ENCODE measurements at regions not wholly inside any gene's neighbourhood (a gene's known extent, or its start where the extent isn't known, plus 50 kb on each side); places are given as distances from the start of the nearest gene placed in this dataset.

- H3K27ac ChIP-seq: no peak overlapping the region
Measured at GRCh38 chr12:65524666-65525065, 246.2 kb downstream of the MSRB3 start.

DNA sequence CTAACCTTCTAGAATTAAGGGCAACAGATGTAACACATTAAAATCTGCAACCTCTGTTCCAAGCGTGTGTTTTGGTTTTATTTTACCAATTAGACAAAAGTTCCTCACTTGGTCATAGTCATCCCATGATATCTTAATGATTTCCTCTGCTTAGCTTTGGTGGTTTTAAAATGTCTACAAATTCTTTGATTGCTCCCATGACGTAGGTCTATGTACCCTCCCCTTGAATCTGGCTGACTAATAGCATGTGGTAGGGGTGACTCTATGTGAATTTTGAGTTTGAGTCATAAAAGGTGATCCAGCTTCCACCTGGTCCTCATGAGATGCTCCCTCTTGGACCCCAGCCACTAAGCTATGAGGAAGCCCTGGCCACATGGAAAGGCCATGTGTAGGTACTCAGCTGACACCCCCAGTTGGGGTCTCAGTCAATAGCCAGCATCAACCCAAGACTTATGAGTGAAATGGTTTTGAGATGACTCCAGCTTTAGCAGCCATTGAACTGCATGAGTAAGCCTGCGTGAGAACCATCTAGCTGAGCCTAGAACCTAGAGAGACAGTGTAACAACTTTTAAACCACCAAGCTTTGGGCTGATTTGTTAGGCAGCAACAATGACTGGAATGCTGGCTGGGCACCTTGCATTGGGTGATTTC is 247.1 kb downstream of the MSRB3 start:
- H3K9ac ChIP-seq: no peak overlapping the region
- no peaks in the 10 kb centered on the region for H3K79me2 ChIP-seq (ENCODE audit: insufficient read depth, low read depth)
- no peak overlapping the region for H3K4me2 ChIP-seq

More at GRCh38 chr12:65524666-65525065, 246.2 kb downstream of the MSRB3 start:
- no peaks in the 10 kb centered on the region for H3K27me3 ChIP-seq (ENCODE audit: insufficient read depth, low read depth)
- H4K20me1 ChIP-seq (ENCODE audit: insufficient read depth): no peaks in the 10 kb centered on the region
- H2AFZ ChIP-seq (ENCODE audit: low read depth): no peak overlapping the region
- H3K79me2 ChIP-seq (ENCODE audit: insufficient read depth, low read depth): no peaks in the 10 kb centered on the region
- no peak overlapping the region for H3K4me3 ChIP-seq (IDR thresholded peaks at IDR 0.05; ENCODE audit: insufficient read depth, low read depth, low read length)
- no peaks in the 10 kb centered on the region for H3K36me3 ChIP-seq (ENCODE audit: insufficient read depth)
- H3K4me2 ChIP-seq: no peak overlapping the region
- no peak overlapping the region for H3K9ac ChIP-seq
- no peaks in the 10 kb centered on the region for H3K4me1 ChIP-seq (ENCODE audit: low read depth, poor library complexity, severe bottlenecking)
- no peak for TF ChIP-seq CTCF (conservative IDR thresholded peaks at IDR 0.05; ENCODE audit: low read depth, low read length)

GRCh38 chr12:65526311-65526710 is 247.8 kb downstream of the MSRB3 start:
- Histone ChIP-seq H4K20me1 (ENCODE audit: insufficient read depth) (no peaks in the 10 kb centered on the region), H3K4me3 (IDR thresholded peaks at IDR 0.05; ENCODE audit: insufficient read depth, low read depth, low read length) (no peak overlapping the region), H3K4me1 (ENCODE audit: low read depth, poor library complexity, severe bottlenecking) (no peaks in the 10 kb centered on the region), H2AFZ (ENCODE audit: low read depth) (no peak overlapping the region), H3K9ac (no peak overlapping the region), H3K79me2 (ENCODE audit: insufficient read depth, low read depth) (no peaks in the 10 kb centered on the region), H3K27ac (no peak overlapping the region), H3K36me3 (ENCODE audit: insufficient read depth) (no peaks in the 10 kb centered on the region), H3K27me3 (ENCODE audit: insufficient read depth, low read depth) (no peaks in the 10 kb centered on the region), H3K4me2 (no peak overlapping the region)
- no peak for TF ChIP-seq CTCF (conservative IDR thresholded peaks at IDR 0.05; ENCODE audit: low read depth, low read length)

More for the DNA sequence above, 247.1 kb downstream of the MSRB3 start:
- H3K27me3 ChIP-seq (ENCODE audit: insufficient read depth, low read depth): no peaks in the 10 kb centered on the region
- no peaks in the 10 kb centered on the region for H3K4me1 ChIP-seq (ENCODE audit: low read depth, poor library complexity, severe bottlenecking)
- H3K4me3 ChIP-seq (IDR thresholded peaks at IDR 0.05; ENCODE audit: insufficient read depth, low read depth, low read length): no peak overlapping the region
- no peaks in the 10 kb centered on the region for H4K20me1 ChIP-seq (ENCODE audit: insufficient read depth)
- no peak overlapping the region for H2AFZ ChIP-seq (ENCODE audit: low read depth)
- H3K36me3 ChIP-seq (ENCODE audit: insufficient read depth): no peaks in the 10 kb centered on the region
- TF ChIP-seq CTCF (conservative IDR thresholded peaks at IDR 0.05; ENCODE audit: low read depth, low read length): no peak
- no peak overlapping the region for H3K27ac ChIP-seq

DNA sequence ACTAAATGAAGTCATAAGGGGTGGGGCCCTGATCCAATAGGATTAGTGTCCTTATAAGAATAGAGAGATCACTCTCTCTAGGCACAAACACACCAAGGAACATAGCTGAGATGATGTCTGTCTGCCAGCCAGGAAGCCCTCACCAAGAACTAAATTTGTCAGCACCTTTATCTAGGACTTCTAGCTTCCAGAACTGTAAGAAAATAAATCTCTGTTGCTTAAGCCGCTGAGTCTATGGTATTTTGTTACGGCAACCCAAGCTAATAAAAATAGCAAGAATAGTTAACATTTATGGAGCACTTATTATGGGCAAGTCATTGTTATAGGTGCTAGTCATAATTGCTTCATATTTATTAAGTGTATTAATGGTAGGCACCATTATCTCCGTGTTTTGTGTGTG is 249.6 kb downstream of the MSRB3 start:
- Histone ChIP-seq H3K79me2 (ENCODE audit: insufficient read depth, low read depth) (no peaks in the 10 kb centered on the region), H3K4me2 (no peak overlapping the region), H3K36me3 (ENCODE audit: insufficient read depth) (no peaks in the 10 kb centered on the region), H3K9ac (no peak overlapping the region), H3K27ac (no peak overlapping the region), H3K4me3 (IDR thresholded peaks at IDR 0.05; ENCODE audit: insufficient read depth, low read depth, low read length) (no peak overlapping the region), H2AFZ (ENCODE audit: low read depth) (no peak overlapping the region), H3K4me1 (ENCODE audit: low read depth, poor library complexity, severe bottlenecking) (no peaks in the 10 kb centered on the region), H3K27me3 (ENCODE audit: insufficient read depth, low read depth) (no peaks in the 10 kb centered on the region), H4K20me1 (ENCODE audit: insufficient read depth) (no peaks in the 10 kb centered on the region)
- no peak for TF ChIP-seq CTCF (conservative IDR thresholded peaks at IDR 0.05; ENCODE audit: low read depth, low read length)

Measured in KMS-11 (cell line).